Activated CD8-positive, alpha-beta T cell treated with anti-CD3 and anti-CD28 coated beads for 36 hours (primary cell): ENCODE measurements at regions not wholly inside any gene's neighbourhood (a gene's known extent, or its start where the extent isn't known, plus 50 kb on each side); places are given as distances from the start of the nearest gene placed in this dataset.
"Not testable (repeated sequence)": the region's sequence is repeated elsewhere in the genome, so short reads cannot be mapped to it uniquely, and the experiment has no call there.

ENCODE experiments used
- ATAC-seq: fragments of 200-7000 bp; cut with Tn5 transposase; one replicate; pipeline ENCODE4 v1.10.0; 2021; ENCODE audit warnings: mild to moderate bottlenecking, moderate library complexity
- CTCF ChIA-PET: fragments of 350-600 bp; sonication (Branson Sonifier 250); formaldehyde crosslinking; loops from one replicate; lab custom pipeline; 2021; ENCODE audit warnings: antibody characterized with exemption; lab: Charles Lee
- POLR2A ChIA-PET: fragments of 350-600 bp; sonication (Branson Sonifier 250); formaldehyde crosslinking; loops from one replicate; lab custom pipeline; 2021; ENCODE audit warnings: antibody characterized with exemption; lab: Charles Lee
- DNase-seq: peaks from one replicate; pipeline ENCODE4 v3.0.0-alpha.2; 2020
- H3K27ac Mint-ChIP-seq: one replicate; pipeline ENCODE4 v1.8.0; 2021; ENCODE audit warnings: mild to moderate bottlenecking, mixed read lengths
- H3K27me3 Mint-ChIP-seq: one replicate; pipeline ENCODE4 v1.8.0; 2021; ENCODE audit warnings: mixed read lengths
- H3K36me3 Mint-ChIP-seq: one replicate; pipeline ENCODE4 v1.8.0; 2021; ENCODE audit warnings: low read depth, mixed read lengths
- H3K4me1 Mint-ChIP-seq: one replicate; pipeline ENCODE4 v1.8.0; 2021; ENCODE audit warnings: low read depth, mixed read lengths
- H3K4me3 Mint-ChIP-seq: one replicate; pipeline ENCODE4 v1.8.0; 2021; ENCODE audit warnings: mild to moderate bottlenecking, moderate library complexity, mixed read lengths
- H3K9me3 Mint-ChIP-seq: one replicate; pipeline ENCODE4 v1.8.0; 2021; ENCODE audit warnings: mixed read lengths
- intact Hi-C: fragments of 100-400 bp; cut with micrococcal nuclease; formaldehyde crosslinking; loops from one replicate; pipeline ENCODE4 v1.10.0; 2022
- TF ChIP-seq, protein P1 (sequence below): fragments of 200-600 bp; IDR thresholded peaks from one replicate; pipeline ENCODE4 v1.8.0; 2022; ENCODE audit warnings: antibody characterized with exemption, mild to moderate bottlenecking

- Mint-ChIP-seq H3K9me3 (no peaks in the 10 kb centered on the region), H3K36me3 (no peaks in the 10 kb centered on the region), H3K4me1 (no peaks in the 10 kb centered on the region), H3K4me3 (no peak overlapping the region), H3K27me3 (no peaks in the 10 kb centered on the region), H3K27ac (no peak overlapping the region)
- POLR2A ChIA-PET, result no interaction called here
- TF ChIP-seq, protein P1, sequence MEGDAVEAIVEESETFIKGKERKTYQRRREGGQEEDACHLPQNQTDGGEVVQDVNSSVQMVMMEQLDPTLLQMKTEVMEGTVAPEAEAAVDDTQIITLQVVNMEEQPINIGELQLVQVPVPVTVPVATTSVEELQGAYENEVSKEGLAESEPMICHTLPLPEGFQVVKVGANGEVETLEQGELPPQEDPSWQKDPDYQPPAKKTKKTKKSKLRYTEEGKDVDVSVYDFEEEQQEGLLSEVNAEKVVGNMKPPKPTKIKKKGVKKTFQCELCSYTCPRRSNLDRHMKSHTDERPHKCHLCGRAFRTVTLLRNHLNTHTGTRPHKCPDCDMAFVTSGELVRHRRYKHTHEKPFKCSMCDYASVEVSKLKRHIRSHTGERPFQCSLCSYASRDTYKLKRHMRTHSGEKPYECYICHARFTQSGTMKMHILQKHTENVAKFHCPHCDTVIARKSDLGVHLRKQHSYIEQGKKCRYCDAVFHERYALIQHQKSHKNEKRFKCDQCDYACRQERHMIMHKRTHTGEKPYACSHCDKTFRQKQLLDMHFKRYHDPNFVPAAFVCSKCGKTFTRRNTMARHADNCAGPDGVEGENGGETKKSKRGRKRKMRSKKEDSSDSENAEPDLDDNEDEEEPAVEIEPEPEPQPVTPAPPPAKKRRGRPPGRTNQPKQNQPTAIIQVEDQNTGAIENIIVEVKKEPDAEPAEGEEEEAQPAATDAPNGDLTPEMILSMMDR, result no peak
- CTCF ChIA-PET, result no interaction called here
- ATAC-seq (no peak), DNase-seq (no peak)
- intact Hi-C loops, result no loop called here
These were observed 63.8 kb upstream of the TBL1X start for GRCh38 chrX:9401051-9401450.

DNA sequence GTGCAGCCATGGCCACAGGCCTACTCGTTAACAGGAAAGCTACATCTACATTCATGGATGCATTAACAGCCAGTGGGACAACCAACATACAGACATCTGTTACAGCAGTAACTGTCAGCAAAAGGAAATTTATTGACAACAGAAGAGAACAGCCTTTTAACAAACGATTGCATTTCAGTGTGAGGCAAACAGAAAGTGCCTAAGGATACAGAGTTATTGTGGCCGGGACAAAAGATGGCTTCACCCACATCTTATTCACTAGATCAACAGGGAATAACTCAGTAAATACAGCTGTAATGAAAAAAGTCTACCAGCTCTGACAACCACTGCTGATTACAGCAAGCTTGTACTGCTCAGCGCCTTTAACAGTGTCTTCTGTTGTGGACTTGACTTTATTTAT is 61.5 kb upstream of the TBL1X start:
- Mint-ChIP-seq H3K9me3 (no peaks in the 10 kb centered on the region), H3K4me1 (no peaks in the 10 kb centered on the region), H3K36me3 (no peaks in the 10 kb centered on the region), H3K27me3 (no peaks in the 10 kb centered on the region), H3K4me3 (no peak overlapping the region), H3K27ac (no peak overlapping the region)
- CTCF ChIA-PET, result no interaction called here
- DNase-seq (no peak), ATAC-seq (no peak)
- POLR2A ChIA-PET, result no interaction called here
- intact Hi-C loops, result no loop called here
- TF ChIP-seq, protein P1, result no peak

GRCh38 chrX:9405635-9406034 is 59.2 kb upstream of the TBL1X start:
- H3K27me3 Mint-ChIP-seq, DNase-seq, ATAC-seq, POLR2A ChIA-PET, CTCF ChIA-PET, H3K4me3 Mint-ChIP-seq, H3K9me3 Mint-ChIP-seq, H3K36me3 Mint-ChIP-seq, H3K4me1 Mint-ChIP-seq, intact Hi-C loops, H3K27ac Mint-ChIP-seq: not testable (repeated sequence)

GRCh38 chrX:9410889-9411288 is 54.0 kb upstream of the TBL1X start:
- intact Hi-C loops, DNase-seq, CTCF ChIA-PET, H3K27ac Mint-ChIP-seq, H3K4me1 Mint-ChIP-seq, H3K4me3 Mint-ChIP-seq, POLR2A ChIA-PET, H3K36me3 Mint-ChIP-seq, H3K9me3 Mint-ChIP-seq, H3K27me3 Mint-ChIP-seq, ATAC-seq: not testable (repeated sequence)

DNA sequence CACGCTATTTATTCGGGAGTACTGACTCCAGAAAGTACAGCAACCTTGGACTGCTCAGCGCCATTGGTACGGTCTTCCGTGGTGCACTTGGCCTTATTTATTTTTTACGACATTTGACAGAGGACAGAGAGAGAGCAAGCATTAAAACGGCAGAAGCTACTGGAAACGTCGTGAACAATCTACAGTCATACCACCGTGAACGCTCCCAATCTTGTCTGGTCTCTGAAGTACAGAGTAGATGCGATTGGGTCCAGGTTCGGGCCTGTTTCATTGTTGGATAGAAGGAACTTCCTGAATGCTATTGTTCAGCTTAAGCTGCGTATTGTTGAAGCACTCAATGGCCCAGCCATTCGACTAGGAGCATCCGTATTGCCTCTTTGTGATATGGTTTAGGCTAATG is 53.2 kb upstream of the TBL1X start:
- POLR2A ChIA-PET, DNase-seq, H3K4me3 Mint-ChIP-seq, H3K9me3 Mint-ChIP-seq, H3K4me1 Mint-ChIP-seq, ATAC-seq, CTCF ChIA-PET, H3K27ac Mint-ChIP-seq, H3K27me3 Mint-ChIP-seq, intact Hi-C loops, H3K36me3 Mint-ChIP-seq: not testable (repeated sequence)

- Mint-ChIP-seq H3K27ac (no peak overlapping the region), H3K4me3 (no peak overlapping the region), H3K36me3 (no peaks in the 10 kb centered on the region), H3K9me3 (no peaks in the 10 kb centered on the region), H3K4me1 (no peaks in the 10 kb centered on the region), H3K27me3 (no peaks in the 10 kb centered on the region)
- ChIA-PET POLR2A (no interaction called here), CTCF (no interaction called here)
- TF ChIP-seq, protein P1, result no peak
- intact Hi-C loops, result no loop called here
- DNase-seq, result no peak
- ATAC-seq, result no peak
These were observed 50.4 kb upstream of the TBL1X start for GRCh38 chrX:9414416-9414815.
